ENCODE measurements at regions not wholly inside any gene's neighbourhood (a gene's known extent, or its start where the extent isn't known, plus 50 kb on each side); places are given as distances from the start of the nearest gene placed in this dataset.

- ChIA-PET POLR2A (interaction anchor here (0.6 to 0.7 kb wide), 2 partner anchors 555 to 1137 kb away, joined by 3 to 4 read pairs; no protein-coding TSS in a partner anchor), CTCF (ENCODE audit: unreplicated experiment) (no interaction called here)
- no TSS peak for BruUV-seq (replicated peaks)
- Histone ChIP-seq H3K4me1 (ENCODE audit: insufficient read depth, low read length, poor library complexity, severe bottlenecking) (peaks cover 5% of the 10 kb centered on the region), H2AFZ (ENCODE audit: low read length) (no peak overlapping the region), H3K27ac (ENCODE audit: low read depth, low read length, poor library complexity, severe bottlenecking) (no peak overlapping the region), H3K9me3 (ENCODE audit: low read length) (no peaks in the 10 kb centered on the region), H4K20me1 (ENCODE audit: insufficient read depth, low read length) (no peaks in the 10 kb centered on the region), H3K36me3 (ENCODE audit: insufficient read depth, low read length) (no peaks in the 10 kb centered on the region), H3K4me2 (ENCODE audit: low read length) (no peak overlapping the region), H3K9me2 (ENCODE audit: insufficient read depth, low read length) (no peaks in the 10 kb centered on the region), H3K79me2 (ENCODE audit: insufficient read depth, low read depth, low read length) (no peaks in the 10 kb centered on the region), H3K4me3 (ENCODE audit: low read depth, low read length, poor library complexity, severe bottlenecking) (no peak overlapping the region)
- intact Hi-C loops (cut with micrococcal nuclease; ENCODE audit: unreplicated experiment), result no loop called here
- TF ChIP-seq CTCF (conservative IDR thresholded peaks at IDR 0.05; ENCODE audit: low read length), result no peak
- TF ChIP-seq EZH2phosphoT487 (IDR thresholded peaks at IDR 0.05; ENCODE audit: borderline replicate concordance, low read depth, low read length), result no peak
- no peak for DNase-seq (ENCODE audit: low spot score)
Observed at GRCh38 chr3:40962721-40963120, 236.6 kb upstream of the CTNNB1 start.

- POLR2A ChIA-PET, result no interaction called here
- Histone ChIP-seq H3K9me2 (ENCODE audit: insufficient read depth, low read length) (no peaks in the 10 kb centered on the region), H3K27ac (ENCODE audit: low read depth, low read length, poor library complexity, severe bottlenecking) (no peak overlapping the region), H4K20me1 (ENCODE audit: insufficient read depth, low read length) (no peaks in the 10 kb centered on the region), H3K4me2 (ENCODE audit: low read length) (no peak overlapping the region), H3K36me3 (ENCODE audit: insufficient read depth, low read length) (no peaks in the 10 kb centered on the region), H2AFZ (ENCODE audit: low read length) (no peak overlapping the region), H3K79me2 (ENCODE audit: insufficient read depth, low read depth, low read length) (no peaks in the 10 kb centered on the region), H3K9me3 (ENCODE audit: low read length) (no peaks in the 10 kb centered on the region), H3K4me1 (ENCODE audit: insufficient read depth, low read length, poor library complexity, severe bottlenecking) (peaks cover 30% of the 10 kb centered on the region), H3K4me3 (ENCODE audit: low read depth, low read length, poor library complexity, severe bottlenecking) (no peak overlapping the region)
- no TSS peak for BruUV-seq (replicated peaks)
- intact Hi-C loops (cut with micrococcal nuclease; ENCODE audit: unreplicated experiment), result no loop called here
- CTCF ChIA-PET (ENCODE audit: unreplicated experiment), result no interaction called here
- TF ChIP-seq EZH2phosphoT487 (IDR thresholded peaks at IDR 0.05; ENCODE audit: borderline replicate concordance, low read depth, low read length), result no peak
- TF ChIP-seq CTCF (conservative IDR thresholded peaks at IDR 0.05; ENCODE audit: low read length), result no peak
- DNase-seq (ENCODE audit: low spot score), result no peak
Observed at GRCh38 chr3:40968666-40969065, 230.6 kb upstream of the CTNNB1 start.

- H2AFZ ChIP-seq (ENCODE audit: low read length), result no peak overlapping the region
- H3K27ac ChIP-seq (ENCODE audit: low read depth, low read length, poor library complexity, severe bottlenecking), result no peak overlapping the region
- intact Hi-C loops (cut with micrococcal nuclease; ENCODE audit: unreplicated experiment), result no loop called here
- CTCF ChIA-PET (ENCODE audit: unreplicated experiment), result no interaction called here
- POLR2A ChIA-PET, result no interaction called here
- TF ChIP-seq EZH2phosphoT487 (IDR thresholded peaks at IDR 0.05; ENCODE audit: borderline replicate concordance, low read depth, low read length) (no peak), CTCF (conservative IDR thresholded peaks at IDR 0.05; ENCODE audit: low read length) (no peak)
- H3K4me2 ChIP-seq (ENCODE audit: low read length), result no peak overlapping the region
- BruUV-seq (replicated peaks), result no TSS peak
- peaks cover 30% of the 10 kb centered on the region for H3K4me1 ChIP-seq (ENCODE audit: insufficient read depth, low read length, poor library complexity, severe bottlenecking)
- no peak overlapping the region for H3K4me3 ChIP-seq (ENCODE audit: low read depth, low read length, poor library complexity, severe bottlenecking)
- H3K9me3 ChIP-seq (ENCODE audit: low read length), result no peaks in the 10 kb centered on the region
- no peak for DNase-seq (ENCODE audit: low spot score)
- H4K20me1 ChIP-seq (ENCODE audit: insufficient read depth, low read length), result no peaks in the 10 kb centered on the region
- H3K79me2 ChIP-seq (ENCODE audit: insufficient read depth, low read depth, low read length), result no peaks in the 10 kb centered on the region
- no peaks in the 10 kb centered on the region for H3K9me2 ChIP-seq (ENCODE audit: insufficient read depth, low read length)
- no peaks in the 10 kb centered on the region for H3K36me3 ChIP-seq (ENCODE audit: insufficient read depth, low read length)
Observed at GRCh38 chr3:40969341-40969740, 230.0 kb upstream of the CTNNB1 start.

Data from OCI-LY7 (cell line).